ENCODE measurements at regions not wholly inside any gene's neighbourhood (a gene's known extent, or its start where the extent isn't known, plus 50 kb on each side); places are given as distances from the start of the nearest gene placed in this dataset.

DNA sequence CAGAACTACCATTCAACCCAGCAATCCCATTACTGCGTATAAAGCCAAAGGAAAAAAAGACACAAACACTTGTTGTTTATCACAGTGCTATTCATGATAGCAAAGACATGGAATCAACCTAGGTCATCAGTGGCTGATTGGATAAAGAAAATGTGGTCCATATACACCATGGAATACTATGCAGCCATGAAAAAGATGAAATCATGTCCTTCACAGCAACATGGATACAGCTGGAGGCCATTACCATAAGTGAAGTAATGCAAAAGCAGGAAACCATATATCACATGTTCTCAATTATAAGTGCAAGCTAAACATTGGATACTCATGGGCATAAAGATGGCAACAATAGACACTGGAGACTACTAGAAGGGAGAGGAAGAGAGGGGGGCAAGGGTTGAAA, 299.6 kb downstream of the ADGRG6 start:
- no peaks in the 10 kb centered on the region for H3K27me3 ChIP-seq
- DNase-seq, result no peak
- H3K9me3 ChIP-seq, result no peaks in the 10 kb centered on the region
- H3K27ac ChIP-seq, result no peak overlapping the region
- intact Hi-C loops (cut with DNase I), result no loop called here
- no peak overlapping the region for H3K4me3 ChIP-seq
- TF ChIP-seq POLR2A (IDR thresholded peaks at IDR 0.05), result no peak
- TF ChIP-seq, protein P1, sequence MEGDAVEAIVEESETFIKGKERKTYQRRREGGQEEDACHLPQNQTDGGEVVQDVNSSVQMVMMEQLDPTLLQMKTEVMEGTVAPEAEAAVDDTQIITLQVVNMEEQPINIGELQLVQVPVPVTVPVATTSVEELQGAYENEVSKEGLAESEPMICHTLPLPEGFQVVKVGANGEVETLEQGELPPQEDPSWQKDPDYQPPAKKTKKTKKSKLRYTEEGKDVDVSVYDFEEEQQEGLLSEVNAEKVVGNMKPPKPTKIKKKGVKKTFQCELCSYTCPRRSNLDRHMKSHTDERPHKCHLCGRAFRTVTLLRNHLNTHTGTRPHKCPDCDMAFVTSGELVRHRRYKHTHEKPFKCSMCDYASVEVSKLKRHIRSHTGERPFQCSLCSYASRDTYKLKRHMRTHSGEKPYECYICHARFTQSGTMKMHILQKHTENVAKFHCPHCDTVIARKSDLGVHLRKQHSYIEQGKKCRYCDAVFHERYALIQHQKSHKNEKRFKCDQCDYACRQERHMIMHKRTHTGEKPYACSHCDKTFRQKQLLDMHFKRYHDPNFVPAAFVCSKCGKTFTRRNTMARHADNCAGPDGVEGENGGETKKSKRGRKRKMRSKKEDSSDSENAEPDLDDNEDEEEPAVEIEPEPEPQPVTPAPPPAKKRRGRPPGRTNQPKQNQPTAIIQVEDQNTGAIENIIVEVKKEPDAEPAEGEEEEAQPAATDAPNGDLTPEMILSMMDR (IDR thresholded peaks at IDR 0.05), result no peak
- H3K36me3 ChIP-seq, result no peaks in the 10 kb centered on the region
- no peaks in the 10 kb centered on the region for H3K4me1 ChIP-seq
- WGBS, 2 donors, result 100% methylated on average over 1 of the region's 1 CpG

DNA sequence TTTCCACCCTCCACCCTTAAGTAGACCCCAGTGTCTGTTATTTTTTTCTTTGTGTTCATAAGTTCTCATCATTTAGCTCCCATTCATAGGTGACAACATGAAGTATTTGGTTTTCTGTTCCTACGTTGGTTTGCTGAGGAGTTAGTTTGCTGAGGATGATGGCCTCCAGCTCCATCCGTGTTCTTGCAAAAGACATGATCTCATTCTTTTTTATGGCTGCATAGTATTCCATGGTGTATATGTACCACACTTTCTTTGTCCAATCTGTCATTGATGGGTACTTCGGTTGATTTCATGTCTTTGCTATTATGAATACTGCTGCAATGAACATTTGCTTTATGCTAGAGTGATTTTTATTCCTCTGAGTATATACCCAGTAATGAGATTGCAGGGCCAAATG, 301.2 kb downstream of the ADGRG6 start:
- Histone ChIP-seq H3K27ac (no peak overlapping the region), H3K27me3 (no peaks in the 10 kb centered on the region), H3K4me3 (no peak overlapping the region), H3K4me1 (no peaks in the 10 kb centered on the region), H3K9me3 (no peaks in the 10 kb centered on the region), H3K36me3 (no peaks in the 10 kb centered on the region)
- TF ChIP-seq POLR2A (IDR thresholded peaks at IDR 0.05), result no peak
- TF ChIP-seq, protein P1 (IDR thresholded peaks at IDR 0.05), result no peak
- intact Hi-C loops (cut with DNase I), result no loop called here
- DNase-seq, result no peak
- 67 to 92% methylated on average over 3 of the region's 3 CpGs for WGBS, 2 donors

DNA sequence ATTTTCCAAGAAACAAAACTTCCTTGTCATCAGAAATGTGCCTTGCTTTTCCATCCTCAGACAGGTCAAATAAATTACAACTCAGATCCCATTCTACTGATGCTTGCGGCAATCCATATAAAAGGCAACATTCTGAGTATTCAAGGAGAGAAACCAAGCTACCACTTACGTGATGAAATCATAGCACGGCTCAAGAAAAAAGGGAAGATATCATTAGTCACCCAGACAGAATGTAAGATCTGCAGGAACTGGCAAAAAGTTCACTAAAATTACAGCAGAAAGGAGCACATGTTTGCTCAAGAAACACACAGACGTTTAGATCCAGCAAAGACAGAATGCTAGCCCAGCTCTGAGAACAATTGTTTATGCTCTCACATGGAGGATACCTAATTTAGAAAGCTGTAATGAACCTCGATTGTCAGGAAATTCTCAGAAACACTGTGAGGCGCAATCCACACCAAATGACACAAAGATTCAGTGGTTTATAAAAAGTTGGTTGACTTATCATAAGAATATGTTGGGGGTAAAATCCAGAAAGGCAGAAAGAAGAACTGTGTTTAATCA, 304.2 kb downstream of the ADGRG6 start:
- Histone ChIP-seq H3K27ac (no peak overlapping the region), H3K36me3 (no peaks in the 10 kb centered on the region), H3K9me3 (no peaks in the 10 kb centered on the region), H3K27me3 (no peaks in the 10 kb centered on the region), H3K4me1 (no peaks in the 10 kb centered on the region), H3K4me3 (no peak overlapping the region)
- intact Hi-C loops (cut with DNase I), result no loop called here
- no peak for TF ChIP-seq POLR2A (IDR thresholded peaks at IDR 0.05)
- TF ChIP-seq, protein P1 (IDR thresholded peaks at IDR 0.05), result no peak
- whole genome bisulfite sequencing, 2 donors, result 19 to 22% methylated on average over 6 of the region's 6 CpGs
- no peak for DNase-seq

DNA sequence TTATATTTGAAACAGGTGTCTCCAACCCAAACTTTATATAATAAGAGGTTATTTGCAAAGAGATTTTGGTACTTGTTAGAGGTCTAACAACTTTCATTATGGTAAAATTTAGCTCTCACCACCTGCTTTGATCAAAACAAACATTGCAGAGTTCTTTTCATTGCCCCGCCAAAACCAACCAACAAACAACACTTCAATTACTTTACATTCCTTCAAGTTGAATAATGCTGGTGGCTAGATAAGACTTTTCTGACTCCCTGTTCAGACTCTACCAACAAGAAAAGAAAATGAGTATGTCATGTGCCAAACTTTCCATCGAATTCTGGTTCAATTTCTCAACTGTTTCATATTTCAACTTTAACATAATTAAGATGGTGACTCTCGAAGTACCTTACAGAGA, 311.1 kb downstream of the ADGRG6 start:
- no peak overlapping the region for H3K4me3 ChIP-seq
- H3K4me1 ChIP-seq, result no peaks in the 10 kb centered on the region
- H3K9me3 ChIP-seq, result no peaks in the 10 kb centered on the region
- H3K36me3 ChIP-seq, result no peaks in the 10 kb centered on the region
- WGBS, 2 donors, result 46 to 69% methylated on average over 3 of the region's 3 CpGs
- intact Hi-C loops (cut with DNase I), result no loop called here
- H3K27ac ChIP-seq, result no peak overlapping the region
- TF ChIP-seq POLR2A (IDR thresholded peaks at IDR 0.05), result no peak
- TF ChIP-seq, protein P1 (IDR thresholded peaks at IDR 0.05), result no peak
- no peak for DNase-seq
- no peaks in the 10 kb centered on the region for H3K27me3 ChIP-seq

DNA sequence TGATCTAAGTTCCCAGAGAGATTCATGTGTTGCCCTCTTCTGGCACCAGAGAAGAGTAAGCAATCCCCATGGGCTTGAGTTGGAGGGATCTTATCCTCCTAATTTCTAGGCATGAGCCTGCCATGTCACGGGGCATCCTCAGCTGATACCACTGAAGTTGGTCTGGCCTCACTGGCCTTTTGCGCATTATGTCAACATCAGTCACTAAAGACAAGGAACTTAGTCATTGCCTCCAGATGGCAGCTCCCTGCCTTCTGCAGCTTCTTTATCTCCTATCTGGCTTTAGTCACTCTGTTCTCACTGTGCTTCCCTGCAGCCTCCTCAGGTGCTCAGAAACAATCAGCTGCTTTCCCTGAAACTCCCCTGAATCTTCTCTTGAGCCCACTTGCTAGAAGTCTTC, 312.2 kb downstream of the ADGRG6 start:
- 93 to 94% methylated on average over 2 of the region's 2 CpGs for WGBS, 2 donors
- no peak overlapping the region for H3K27ac ChIP-seq
- H3K4me3 ChIP-seq, result no peak overlapping the region
- no peaks in the 10 kb centered on the region for H3K36me3 ChIP-seq
- intact Hi-C loops (cut with DNase I), result no loop called here
- TF ChIP-seq, protein P1 (IDR thresholded peaks at IDR 0.05), result no peak
- TF ChIP-seq POLR2A (IDR thresholded peaks at IDR 0.05), result no peak
- no peaks in the 10 kb centered on the region for H3K4me1 ChIP-seq
- no peaks in the 10 kb centered on the region for H3K9me3 ChIP-seq
- no peaks in the 10 kb centered on the region for H3K27me3 ChIP-seq
- DNase-seq, result no peak

Measured in esophagus squamous epithelium (tissue), 5 donors.